Natural killer cell (primary cell): ENCODE measurements at regions not wholly inside any gene's neighbourhood (a gene's known extent, or its start where the extent isn't known, plus 50 kb on each side); places are given as distances from the start of the nearest gene placed in this dataset.

ENCODE experiments used
- ATAC-seq, 3 donors: fragments of 150-1000 bp in 2 of 3; fragments of 200-7000 bp in 1 of 3; cut with Tn5 transposase; 1 replicate in 1 of 3; 2 replicates in 2 of 3; pipeline ENCODE4 v1.10.0; 2021; ENCODE audit warnings: mild to moderate bottlenecking in 2 of 3, moderate library complexity in 2 of 3
- DNase-seq, 2 donors: peaks; one replicate each; pipeline versions ENCODE4 v3.0.0 to v3.0.0-alpha.2; 2013 to 2021; ENCODE audit warnings: mixed read lengths in 1 of 2
- H3K27ac ChIP-seq: one replicate; pipeline ENCODE4 v1.5.1; 2013; ENCODE audit warnings: mild to moderate bottlenecking, low read length
- H3K27me3 ChIP-seq: one replicate; pipeline ENCODE4 v1.6.1; 2013; ENCODE audit warnings: low read length; ENCODE audit not compliant: control insufficient read depth, insufficient read depth
- H3K36me3 ChIP-seq: one replicate; pipeline ENCODE4 v1.6.1; 2013; ENCODE audit warnings: low read length; ENCODE audit not compliant: control insufficient read depth, insufficient read depth
- H3K4me1 ChIP-seq: one replicate; pipeline ENCODE4 v1.6.1; 2013; ENCODE audit warnings: low read length; ENCODE audit not compliant: control insufficient read depth, insufficient read depth
- H3K4me3 ChIP-seq: one replicate; pipeline ENCODE4 v1.5.1; 2013; ENCODE audit warnings: low read length
- H3K9me3 ChIP-seq: one replicate; pipeline ENCODE4 v1.6.1; 2013; ENCODE audit warnings: low read length; ENCODE audit not compliant: control insufficient read depth, insufficient read depth
- H3K27ac Mint-ChIP-seq, 2 donors: one replicate each; pipeline ENCODE4 v1.8.0; 2022; ENCODE audit warnings: mild to moderate bottlenecking in 2 of 2, mixed read lengths in 2 of 2, moderate library complexity in 1 of 2
- H3K27me3 Mint-ChIP-seq, 2 donors: one replicate each; pipeline ENCODE4 v1.8.0; 2022; ENCODE audit warnings: low read depth in 2 of 2, mixed read lengths in 2 of 2
- H3K36me3 Mint-ChIP-seq: one replicate; pipeline ENCODE4 v1.8.0; 2022; ENCODE audit warnings: mixed read lengths
- H3K4me1 Mint-ChIP-seq, 2 donors: one replicate each; pipeline ENCODE4 v1.8.0; 2022; ENCODE audit warnings: mixed read lengths in 2 of 2
- H3K4me3 Mint-ChIP-seq: one replicate; pipeline ENCODE4 v1.8.0; 2022; ENCODE audit warnings: mild to moderate bottlenecking, moderate library complexity, mixed read lengths
- H3K9me3 Mint-ChIP-seq, 2 donors: one replicate each; pipeline ENCODE4 v1.8.0; 2022; ENCODE audit warnings: mixed read lengths in 2 of 2
- CTCF ChIP-seq: fragments of 200-600 bp; IDR thresholded peaks from one replicate; pipeline ENCODE4 v1.8.0; 2022; ENCODE audit warnings: antibody characterized with exemption
- WGBS: methylation state at CpG from one replicate; pipeline ENCODE4 v1.1.7; 2013; ENCODE audit warnings: missing lambda C conversion rate; ENCODE audit not compliant: insufficient coverage; 5-methylcytosine and 5-hydroxymethylcytosine counted together
- intact Hi-C: fragments of 100-400 bp; cut with micrococcal nuclease; formaldehyde crosslinking; loops from one replicate; pipeline ENCODE4 v1.14.2; 2022

GRCh38 chr2:121092095-121092494 lies 192.9 kb downstream of the TFCP2L1 start:
- Histone ChIP-seq H3K4me3 (no peak overlapping the region), H3K27me3 (no peaks in the 10 kb centered on the region), H3K9me3 (no peaks in the 10 kb centered on the region), H3K27ac (no peak overlapping the region), H3K36me3 (no peaks in the 10 kb centered on the region), H3K4me1 (no peaks in the 10 kb centered on the region)
- no peak for TF ChIP-seq CTCF
- Mint-ChIP-seq H3K27ac (no peak overlapping the region), H3K27me3 (peaks cover 0 to 2% of the 10 kb centered on the region in 2 donors), H3K36me3 (no peaks in the 10 kb centered on the region), H3K4me3 (no peak overlapping the region), H3K9me3 (no peaks in the 10 kb centered on the region), H3K4me1 (no peaks in the 10 kb centered on the region)
- DNase-seq (no peak), ATAC-seq (no peak)
- WGBS, result 100% methylated on average over 2 of the region's 2 CpGs
- intact Hi-C loops, result no loop called here

GRCh38 chr2:121093692-121094091 lies 191.3 kb downstream of the TFCP2L1 start:
- no peak overlapping the region for H3K27ac Mint-ChIP-seq
- H3K36me3 Mint-ChIP-seq, result no peaks in the 10 kb centered on the region
- H3K4me1 Mint-ChIP-seq, result no peaks in the 10 kb centered on the region
- TF ChIP-seq CTCF, result no peak
- no peaks in the 10 kb centered on the region for H3K9me3 Mint-ChIP-seq
- no CpG with 5 or more reads among the region's 2 CpGs for WGBS
- peaks cover 0 to 2% of the 10 kb centered on the region in 2 donors for H3K27me3 Mint-ChIP-seq
- Histone ChIP-seq H3K27ac (no peak overlapping the region), H3K4me3 (no peak overlapping the region), H3K9me3 (no peaks in the 10 kb centered on the region), H3K4me1 (no peaks in the 10 kb centered on the region), H3K36me3 (no peaks in the 10 kb centered on the region), H3K27me3 (no peaks in the 10 kb centered on the region)
- no peak for DNase-seq
- no peak for ATAC-seq
- intact Hi-C loops, result no loop called here
- no peak overlapping the region for H3K4me3 Mint-ChIP-seq

GRCh38 chr2:121094101-121094500 lies 190.9 kb downstream of the TFCP2L1 start:
- no peaks in the 10 kb centered on the region for H3K36me3 Mint-ChIP-seq
- DNase-seq (no peak), ATAC-seq (no peak)
- no peaks in the 10 kb centered on the region for H3K4me1 ChIP-seq
- H3K27me3 Mint-ChIP-seq, result peaks cover 0 to 2% of the 10 kb centered on the region in 2 donors
- no peak for TF ChIP-seq CTCF
- H3K27ac ChIP-seq, result no peak overlapping the region
- no peaks in the 10 kb centered on the region for H3K9me3 ChIP-seq
- H3K27ac Mint-ChIP-seq, result no peak overlapping the region
- H3K9me3 Mint-ChIP-seq, result no peaks in the 10 kb centered on the region
- intact Hi-C loops, result no loop called here
- H3K27me3 ChIP-seq, result no peaks in the 10 kb centered on the region
- H3K4me3 Mint-ChIP-seq, result no peak overlapping the region
- H3K4me3 ChIP-seq, result no peak overlapping the region
- H3K4me1 Mint-ChIP-seq, result no peaks in the 10 kb centered on the region
- 93% methylated on average over 3 of the region's 3 CpGs for WGBS
- H3K36me3 ChIP-seq, result no peaks in the 10 kb centered on the region

- Mint-ChIP-seq H3K4me3 (no peak overlapping the region), H3K27ac (no peak overlapping the region), H3K9me3 (no peaks in the 10 kb centered on the region), H3K36me3 (no peaks in the 10 kb centered on the region), H3K27me3 (peaks cover 0 to 2% of the 10 kb centered on the region in 2 donors), H3K4me1 (no peaks in the 10 kb centered on the region)
- no peaks in the 10 kb centered on the region for H3K36me3 ChIP-seq
- no peaks in the 10 kb centered on the region for H3K4me1 ChIP-seq
- H3K4me3 ChIP-seq, result no peak overlapping the region
- H3K9me3 ChIP-seq, result no peaks in the 10 kb centered on the region
- TF ChIP-seq CTCF, result no peak
- ATAC-seq, result no peak
- no peaks in the 10 kb centered on the region for H3K27me3 ChIP-seq
- WGBS, result 95% methylated on average over 3 of the region's 3 CpGs
- intact Hi-C loops, result no loop called here
- no peak overlapping the region for H3K27ac ChIP-seq
- DNase-seq, result no peak
Observed at GRCh38 chr2:121094845-121095244, 190.2 kb downstream of the TFCP2L1 start.
